ENCODE measurements at regions not wholly inside any gene's neighbourhood (a gene's known extent, or its start where the extent isn't known, plus 50 kb on each side); places are given as distances from the start of the nearest gene placed in this dataset.

DNA sequence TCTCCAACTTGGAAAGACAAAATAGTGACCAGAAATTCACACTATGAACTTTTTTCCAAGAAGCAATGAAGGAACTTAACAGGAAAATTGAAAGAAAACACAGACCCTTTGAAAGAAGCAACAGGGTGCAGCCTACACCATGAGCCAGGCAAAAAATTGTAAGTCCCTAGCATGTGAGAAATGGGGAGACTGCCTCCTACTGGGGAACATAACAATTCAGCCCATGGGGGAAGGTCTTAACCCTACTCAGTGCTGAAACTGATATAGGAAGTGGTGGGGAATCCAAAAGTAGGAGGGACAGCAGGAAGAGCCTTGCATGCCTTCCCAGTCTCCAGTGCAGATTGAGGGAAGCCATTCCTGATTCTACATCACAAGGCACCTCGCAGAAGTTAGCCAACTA lies 235.1 kb upstream of the UFL1 start:
- TF ChIP-seq, protein P1, sequence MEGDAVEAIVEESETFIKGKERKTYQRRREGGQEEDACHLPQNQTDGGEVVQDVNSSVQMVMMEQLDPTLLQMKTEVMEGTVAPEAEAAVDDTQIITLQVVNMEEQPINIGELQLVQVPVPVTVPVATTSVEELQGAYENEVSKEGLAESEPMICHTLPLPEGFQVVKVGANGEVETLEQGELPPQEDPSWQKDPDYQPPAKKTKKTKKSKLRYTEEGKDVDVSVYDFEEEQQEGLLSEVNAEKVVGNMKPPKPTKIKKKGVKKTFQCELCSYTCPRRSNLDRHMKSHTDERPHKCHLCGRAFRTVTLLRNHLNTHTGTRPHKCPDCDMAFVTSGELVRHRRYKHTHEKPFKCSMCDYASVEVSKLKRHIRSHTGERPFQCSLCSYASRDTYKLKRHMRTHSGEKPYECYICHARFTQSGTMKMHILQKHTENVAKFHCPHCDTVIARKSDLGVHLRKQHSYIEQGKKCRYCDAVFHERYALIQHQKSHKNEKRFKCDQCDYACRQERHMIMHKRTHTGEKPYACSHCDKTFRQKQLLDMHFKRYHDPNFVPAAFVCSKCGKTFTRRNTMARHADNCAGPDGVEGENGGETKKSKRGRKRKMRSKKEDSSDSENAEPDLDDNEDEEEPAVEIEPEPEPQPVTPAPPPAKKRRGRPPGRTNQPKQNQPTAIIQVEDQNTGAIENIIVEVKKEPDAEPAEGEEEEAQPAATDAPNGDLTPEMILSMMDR (IDR thresholded peaks at IDR 0.05; ENCODE audit: insufficient read depth, low read depth, low read length) = no peak
- no peak for TF ChIP-seq EZH2 (IDR thresholded peaks at IDR 0.05; ENCODE audit: insufficient read depth, low read length)
- no peaks in the 10 kb centered on the region for H3K36me3 Mint-ChIP-seq (ENCODE audit: low read depth, unreplicated experiment)
- Histone ChIP-seq H3K4me2 (ENCODE audit: low read length) (no peak overlapping the region), H3K9ac (ENCODE audit: low read length) (no peak overlapping the region), H4K20me1 (ENCODE audit: insufficient read depth, low read length) (no peaks in the 10 kb centered on the region), H2AFZ (ENCODE audit: low read depth, low read length) (no peak overlapping the region), H3K79me2 (ENCODE audit: insufficient read depth, low read length) (no peaks in the 10 kb centered on the region), H3K9me3 (ENCODE audit: insufficient read depth, low read depth, low read length) (no peaks in the 10 kb centered on the region), H3K4me3 (ENCODE audit: insufficient read depth, low read depth, low read length) (no peak overlapping the region), H3K27ac (ENCODE audit: low read depth, low read length) (no peak overlapping the region), H3K36me3 (ENCODE audit: insufficient read depth, low read length) (no peaks in the 10 kb centered on the region), H3K4me1 (ENCODE audit: insufficient read depth, low read length) (no peaks in the 10 kb centered on the region), H3K27me3 (ENCODE audit: insufficient read depth, low read length) (no peaks in the 10 kb centered on the region)
- FAIRE-seq = no peak
- no peak overlapping the region for H3K27ac Mint-ChIP-seq (ENCODE audit: unreplicated experiment)
- no peak overlapping the region for H3K4me3 Mint-ChIP-seq (ENCODE audit: unreplicated experiment)
- no peak for DNase-seq (ENCODE audit: low read depth)
- H3K4me1 Mint-ChIP-seq (ENCODE audit: low read depth, unreplicated experiment) = no peaks in the 10 kb centered on the region
- H3K9me3 Mint-ChIP-seq (ENCODE audit: unreplicated experiment) = no peaks in the 10 kb centered on the region
- no peaks in the 10 kb centered on the region for H3K27me3 Mint-ChIP-seq (ENCODE audit: low read depth, unreplicated experiment)

DNA sequence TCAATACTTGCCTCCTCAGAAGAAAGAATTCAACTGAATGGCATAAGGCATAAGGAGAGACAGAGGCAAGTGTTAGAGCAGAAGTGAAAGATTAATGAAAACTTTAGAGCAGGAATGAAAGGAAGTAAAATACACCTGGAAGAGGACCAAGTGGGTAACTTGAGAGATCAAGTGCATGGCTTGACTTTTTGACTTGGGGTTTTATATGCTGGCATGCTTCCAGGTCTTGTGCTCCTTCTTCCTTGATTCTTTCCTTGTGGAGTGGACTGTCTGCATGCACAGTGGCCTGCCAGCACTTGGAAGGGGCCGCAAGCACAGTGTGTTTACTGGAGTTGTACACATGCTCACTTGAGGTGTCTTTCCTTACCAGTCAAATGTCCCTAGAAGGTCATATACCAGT lies 222.1 kb upstream of the UFL1 start:
- no peaks in the 10 kb centered on the region for H4K20me1 ChIP-seq (ENCODE audit: insufficient read depth, low read length)
- Mint-ChIP-seq H3K27me3 (ENCODE audit: low read depth, unreplicated experiment) (no peaks in the 10 kb centered on the region), H3K27ac (ENCODE audit: unreplicated experiment) (no peak overlapping the region), H3K4me1 (ENCODE audit: low read depth, unreplicated experiment) (peaks cover 16% of the 10 kb centered on the region), H3K9me3 (ENCODE audit: unreplicated experiment) (no peaks in the 10 kb centered on the region), H3K4me3 (ENCODE audit: unreplicated experiment) (no peak overlapping the region), H3K36me3 (ENCODE audit: low read depth, unreplicated experiment) (no peaks in the 10 kb centered on the region)
- FAIRE-seq (no peak), DNase-seq (ENCODE audit: low read depth) (no peak)
- no peak overlapping the region for H2AFZ ChIP-seq (ENCODE audit: low read depth, low read length)
- H3K9ac ChIP-seq (ENCODE audit: low read length) = no peak overlapping the region
- H3K79me2 ChIP-seq (ENCODE audit: insufficient read depth, low read length) = no peaks in the 10 kb centered on the region
- H3K9me3 ChIP-seq (ENCODE audit: insufficient read depth, low read depth, low read length) = no peaks in the 10 kb centered on the region
- no peak overlapping the region for H3K4me3 ChIP-seq (ENCODE audit: insufficient read depth, low read depth, low read length)
- H3K27ac ChIP-seq (ENCODE audit: low read depth, low read length) = no peak overlapping the region
- H3K36me3 ChIP-seq (ENCODE audit: insufficient read depth, low read length) = no peaks in the 10 kb centered on the region
- no peak overlapping the region for H3K4me2 ChIP-seq (ENCODE audit: low read length)
- TF ChIP-seq, protein P1 (IDR thresholded peaks at IDR 0.05; ENCODE audit: insufficient read depth, low read depth, low read length) = no peak
- TF ChIP-seq EZH2 (IDR thresholded peaks at IDR 0.05; ENCODE audit: insufficient read depth, low read length) = no peak
- H3K4me1 ChIP-seq (ENCODE audit: insufficient read depth, low read length) = no peaks in the 10 kb centered on the region
- no peaks in the 10 kb centered on the region for H3K27me3 ChIP-seq (ENCODE audit: insufficient read depth, low read length)

DNA sequence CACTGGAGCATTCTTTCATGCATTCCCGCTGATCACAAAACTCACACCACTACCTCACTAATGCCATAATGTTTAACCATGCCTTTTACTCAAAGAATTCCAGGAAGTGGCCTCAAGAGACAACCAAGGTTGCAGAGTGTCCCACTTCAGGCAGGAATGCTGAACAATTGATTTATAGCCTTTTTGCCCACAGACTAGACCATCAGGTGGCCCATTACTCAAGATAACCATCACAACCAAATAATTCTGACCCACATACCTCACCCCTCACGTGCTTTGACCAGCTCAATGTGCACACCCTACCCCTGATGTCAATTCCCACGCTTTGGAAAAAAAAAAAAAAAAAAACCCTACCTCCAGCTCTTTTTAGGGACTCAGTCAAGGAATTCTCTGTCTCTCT lies 220.6 kb upstream of the UFL1 start:
- no peak overlapping the region for H3K4me2 ChIP-seq (ENCODE audit: low read length)
- Mint-ChIP-seq H3K36me3 (ENCODE audit: low read depth, unreplicated experiment) (no peaks in the 10 kb centered on the region), H3K27ac (ENCODE audit: unreplicated experiment) (peak overlapping the region; percentile 94), H3K4me3 (ENCODE audit: unreplicated experiment) (no peak overlapping the region), H3K4me1 (ENCODE audit: low read depth, unreplicated experiment) (peaks cover 19% of the 10 kb centered on the region), H3K9me3 (ENCODE audit: unreplicated experiment) (no peaks in the 10 kb centered on the region), H3K27me3 (ENCODE audit: low read depth, unreplicated experiment) (no peaks in the 10 kb centered on the region)
- no peaks in the 10 kb centered on the region for H3K4me1 ChIP-seq (ENCODE audit: insufficient read depth, low read length)
- H3K9ac ChIP-seq (ENCODE audit: low read length) = no peak overlapping the region
- no peak overlapping the region for H3K27ac ChIP-seq (ENCODE audit: low read depth, low read length)
- H3K36me3 ChIP-seq (ENCODE audit: insufficient read depth, low read length) = no peaks in the 10 kb centered on the region
- H4K20me1 ChIP-seq (ENCODE audit: insufficient read depth, low read length) = no peaks in the 10 kb centered on the region
- FAIRE-seq (no peak), DNase-seq (ENCODE audit: low read depth) (peak; percentile 3)
- no peaks in the 10 kb centered on the region for H3K79me2 ChIP-seq (ENCODE audit: insufficient read depth, low read length)
- TF ChIP-seq, protein P1 (IDR thresholded peaks at IDR 0.05; ENCODE audit: insufficient read depth, low read depth, low read length) = no peak
- TF ChIP-seq EZH2 (IDR thresholded peaks at IDR 0.05; ENCODE audit: insufficient read depth, low read length) = no peak
- no peak overlapping the region for H2AFZ ChIP-seq (ENCODE audit: low read depth, low read length)
- no peaks in the 10 kb centered on the region for H3K9me3 ChIP-seq (ENCODE audit: insufficient read depth, low read depth, low read length)
- H3K27me3 ChIP-seq (ENCODE audit: insufficient read depth, low read length) = no peaks in the 10 kb centered on the region
- no peak overlapping the region for H3K4me3 ChIP-seq (ENCODE audit: insufficient read depth, low read depth, low read length)

Data from astrocyte (in vitro differentiated cells and primary cell).